ENCODE measurements at regions not wholly inside any gene's neighbourhood (a gene's known extent, or its start where the extent isn't known, plus 50 kb on each side); places are given as distances from the start of the nearest gene placed in this dataset.

- no peak for ATAC-seq
- no peaks in the 10 kb centered on the region for H3K27me3 ChIP-seq
- no peak overlapping the region for H3K4me3 ChIP-seq
- TF ChIP-seq, protein P1, sequence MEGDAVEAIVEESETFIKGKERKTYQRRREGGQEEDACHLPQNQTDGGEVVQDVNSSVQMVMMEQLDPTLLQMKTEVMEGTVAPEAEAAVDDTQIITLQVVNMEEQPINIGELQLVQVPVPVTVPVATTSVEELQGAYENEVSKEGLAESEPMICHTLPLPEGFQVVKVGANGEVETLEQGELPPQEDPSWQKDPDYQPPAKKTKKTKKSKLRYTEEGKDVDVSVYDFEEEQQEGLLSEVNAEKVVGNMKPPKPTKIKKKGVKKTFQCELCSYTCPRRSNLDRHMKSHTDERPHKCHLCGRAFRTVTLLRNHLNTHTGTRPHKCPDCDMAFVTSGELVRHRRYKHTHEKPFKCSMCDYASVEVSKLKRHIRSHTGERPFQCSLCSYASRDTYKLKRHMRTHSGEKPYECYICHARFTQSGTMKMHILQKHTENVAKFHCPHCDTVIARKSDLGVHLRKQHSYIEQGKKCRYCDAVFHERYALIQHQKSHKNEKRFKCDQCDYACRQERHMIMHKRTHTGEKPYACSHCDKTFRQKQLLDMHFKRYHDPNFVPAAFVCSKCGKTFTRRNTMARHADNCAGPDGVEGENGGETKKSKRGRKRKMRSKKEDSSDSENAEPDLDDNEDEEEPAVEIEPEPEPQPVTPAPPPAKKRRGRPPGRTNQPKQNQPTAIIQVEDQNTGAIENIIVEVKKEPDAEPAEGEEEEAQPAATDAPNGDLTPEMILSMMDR (IDR thresholded peaks at IDR 0.05), result no peak
- no peak for TF ChIP-seq EP300 (IDR thresholded peaks at IDR 0.05)
- no peak for TF ChIP-seq POLR2AphosphoS5 (IDR thresholded peaks at IDR 0.05)
- TF ChIP-seq POLR2A (IDR thresholded peaks at IDR 0.05), result no peak
- no peak overlapping the region for H3K27ac ChIP-seq
- H3K9me3 ChIP-seq, result no peaks in the 10 kb centered on the region
- H3K36me3 ChIP-seq, result no peaks in the 10 kb centered on the region
- WGBS, 2 donors (ENCODE audit: low coverage in 1 of 2), result 100% methylated on average over 1 of the region's 1 CpG
- no peaks in the 10 kb centered on the region for H3K4me1 ChIP-seq
Observed at GRCh38 chr5:143739746-143740145, 72.2 kb upstream of the HMHB1 start.

GRCh38 chr5:143738417-143739401 lies 73.3 kb upstream of the HMHB1 start:
- TF ChIP-seq, protein P1 (IDR thresholded peaks at IDR 0.05), result no peak
- TF ChIP-seq POLR2A (IDR thresholded peaks at IDR 0.05) (no peak), POLR2AphosphoS5 (IDR thresholded peaks at IDR 0.05) (no peak), EP300 (IDR thresholded peaks at IDR 0.05) (no peak)
- Histone ChIP-seq H3K27ac (no peak overlapping the region), H3K4me3 (no peak overlapping the region), H3K27me3 (no peaks in the 10 kb centered on the region), H3K36me3 (no peaks in the 10 kb centered on the region), H3K9me3 (no peaks in the 10 kb centered on the region), H3K4me1 (no peaks in the 10 kb centered on the region)
- ATAC-seq, result no peak
- WGBS, 2 donors (ENCODE audit: low coverage in 1 of 2), result 89 to 93% methylated on average over 2 of the region's 2 CpGs

DNA sequence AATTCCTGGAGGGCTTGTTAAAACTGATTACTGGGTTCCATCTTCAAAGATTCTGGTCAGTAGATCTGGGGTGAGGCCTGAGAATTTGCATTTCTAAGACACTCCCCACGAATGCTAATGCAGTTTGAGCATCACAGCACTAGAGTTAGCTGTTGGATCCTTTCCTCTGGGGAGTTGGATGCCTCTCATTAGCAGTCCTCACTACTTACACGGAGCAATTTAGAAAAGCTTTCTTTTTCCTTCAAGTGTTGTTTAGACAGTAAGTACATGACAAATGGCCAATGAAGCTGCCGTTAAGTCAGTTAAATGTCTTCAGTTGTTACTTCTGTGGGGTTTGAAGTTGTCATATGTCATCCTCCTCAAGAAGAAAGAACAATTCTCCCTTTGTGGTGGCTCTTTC lies 74.9 kb upstream of the HMHB1 start:
- no peak overlapping the region for H3K4me3 ChIP-seq
- no peaks in the 10 kb centered on the region for H3K36me3 ChIP-seq
- ATAC-seq, result no peak
- H3K9me3 ChIP-seq, result no peaks in the 10 kb centered on the region
- TF ChIP-seq, protein P1 (IDR thresholded peaks at IDR 0.05), result no peak
- TF ChIP-seq POLR2A (IDR thresholded peaks at IDR 0.05), result no peak
- no peak for TF ChIP-seq POLR2AphosphoS5 (IDR thresholded peaks at IDR 0.05)
- TF ChIP-seq EP300 (IDR thresholded peaks at IDR 0.05), result no peak
- no peaks in the 10 kb centered on the region for H3K4me1 ChIP-seq
- WGBS, 2 donors (ENCODE audit: low coverage in 1 of 2), result 15 to 27% methylated on average over 3 of the region's 3 CpGs
- H3K27me3 ChIP-seq, result no peaks in the 10 kb centered on the region
- no peak overlapping the region for H3K27ac ChIP-seq

GRCh38 chr5:143734456-143734780 lies 77.5 kb upstream of the HMHB1 start:
- no peaks in the 10 kb centered on the region for H3K9me3 ChIP-seq
- TF ChIP-seq POLR2A (IDR thresholded peaks at IDR 0.05), result no peak
- no peak for TF ChIP-seq EP300 (IDR thresholded peaks at IDR 0.05)
- TF ChIP-seq, protein P1 (IDR thresholded peaks at IDR 0.05), result no peak
- H3K4me3 ChIP-seq, result no peak overlapping the region
- H3K36me3 ChIP-seq, result no peaks in the 10 kb centered on the region
- no peak for ATAC-seq
- H3K4me1 ChIP-seq, result no peaks in the 10 kb centered on the region
- H3K27ac ChIP-seq, result no peak overlapping the region
- 100% methylated on average over 2 to 3 of the region's 3 CpGs for WGBS, 2 donors (ENCODE audit: low coverage in 1 of 2)
- H3K27me3 ChIP-seq, result no peaks in the 10 kb centered on the region

All from gastroesophageal sphincter (tissue), 4 donors.